Astrocyte of the hippocampus (primary cell): ENCODE measurements at regions not wholly inside any gene's neighbourhood (a gene's known extent, or its start where the extent isn't known, plus 50 kb on each side); places are given as distances from the start of the nearest gene placed in this dataset.

ENCODE experiments used
- DNase-seq: peaks from one replicate; pipeline ENCODE4 v3.0.0; 2011; ENCODE audit warnings: low read depth, low spot score

DNA sequence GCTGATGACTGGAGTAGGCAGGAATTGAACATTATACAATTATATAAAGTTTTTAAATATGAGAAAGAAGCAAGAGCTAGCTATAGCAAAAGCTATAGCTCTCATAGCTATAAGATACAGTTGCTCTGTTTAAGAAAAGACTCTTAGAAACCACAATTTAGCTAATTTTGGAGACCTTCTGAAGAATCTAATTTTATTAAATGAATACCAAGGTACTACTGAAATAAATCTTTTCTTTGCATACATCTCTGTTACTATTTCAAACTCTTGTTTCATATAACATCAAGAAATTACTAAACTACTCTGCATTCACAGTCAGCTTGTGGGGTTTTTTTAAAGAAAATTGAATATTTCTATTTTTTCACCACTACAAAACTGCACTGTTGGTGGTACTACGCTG is 568.7 kb upstream of the MARCKS start:
- no peak for DNase-seq

DNA sequence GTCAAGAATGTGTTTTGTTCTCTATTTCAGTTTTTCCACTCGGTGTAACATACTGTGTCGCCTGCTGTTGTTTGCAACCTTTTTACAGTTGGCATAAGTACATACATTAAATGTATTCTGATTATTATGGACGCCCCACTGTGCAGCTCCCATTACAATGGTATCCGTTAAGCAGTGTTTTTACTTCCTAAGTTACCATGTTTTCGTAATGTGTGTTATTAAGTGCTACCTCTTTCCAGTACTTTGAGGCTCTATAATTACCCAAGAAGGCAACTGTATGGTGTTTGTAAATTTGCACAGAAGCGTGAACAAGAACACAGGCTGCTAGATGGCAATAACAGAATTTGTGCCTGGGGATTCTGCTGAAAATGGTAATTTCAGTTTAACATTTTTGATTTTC is 568.0 kb upstream of the MARCKS start:
- no peak for DNase-seq

DNA sequence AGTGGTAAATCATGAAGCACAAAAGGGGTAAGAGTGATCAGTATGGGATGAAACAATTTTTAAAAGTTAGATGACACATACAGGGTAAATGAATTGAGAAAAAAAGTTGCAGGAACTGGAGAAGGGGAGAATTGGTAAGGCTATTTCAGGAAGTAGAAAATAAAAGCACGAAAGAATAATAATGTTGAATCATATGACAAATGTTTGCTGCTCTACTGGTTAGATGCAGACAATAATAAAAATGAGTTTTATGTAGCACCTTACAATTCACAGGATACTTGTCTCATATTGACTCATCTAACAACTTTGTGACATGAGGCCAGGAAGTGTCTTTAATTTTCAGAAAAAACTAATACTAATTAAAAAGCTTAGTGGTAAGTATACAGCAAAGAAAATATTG is 566.5 kb upstream of the MARCKS start:
- no peak for DNase-seq

DNA sequence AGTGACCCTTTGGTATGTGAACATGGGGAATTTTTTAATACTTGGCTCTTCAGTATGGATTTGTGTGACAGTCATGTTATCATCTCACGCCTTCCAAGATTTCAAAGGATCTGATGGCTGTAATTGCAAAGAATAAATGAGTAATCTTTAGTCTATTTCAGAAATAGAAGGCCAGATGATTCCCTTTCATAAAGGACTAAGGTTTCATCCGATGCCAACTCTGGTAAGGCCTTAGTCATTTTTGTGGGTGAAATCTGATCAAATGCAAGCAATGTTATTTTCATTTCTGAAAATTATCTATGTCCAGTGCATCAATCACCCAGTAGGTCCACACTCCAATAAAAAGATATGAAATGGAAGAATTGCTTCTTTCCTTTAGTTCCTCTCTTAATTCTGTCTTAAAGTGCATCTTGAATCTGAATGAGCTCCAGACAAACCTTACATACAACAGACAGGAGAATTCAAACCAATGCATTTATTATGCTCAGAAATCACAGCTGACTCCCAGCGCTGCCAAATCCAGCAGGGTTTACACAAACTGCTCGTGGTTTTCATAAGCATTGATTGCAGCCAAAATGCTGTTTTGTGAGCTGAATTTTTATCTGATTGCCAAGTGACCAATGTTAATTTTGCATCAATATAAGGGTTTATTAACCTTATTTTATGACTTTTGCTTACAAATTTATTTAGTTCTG is 565.2 kb upstream of the MARCKS start:
- peak; percentile 30 for DNase-seq

DNA sequence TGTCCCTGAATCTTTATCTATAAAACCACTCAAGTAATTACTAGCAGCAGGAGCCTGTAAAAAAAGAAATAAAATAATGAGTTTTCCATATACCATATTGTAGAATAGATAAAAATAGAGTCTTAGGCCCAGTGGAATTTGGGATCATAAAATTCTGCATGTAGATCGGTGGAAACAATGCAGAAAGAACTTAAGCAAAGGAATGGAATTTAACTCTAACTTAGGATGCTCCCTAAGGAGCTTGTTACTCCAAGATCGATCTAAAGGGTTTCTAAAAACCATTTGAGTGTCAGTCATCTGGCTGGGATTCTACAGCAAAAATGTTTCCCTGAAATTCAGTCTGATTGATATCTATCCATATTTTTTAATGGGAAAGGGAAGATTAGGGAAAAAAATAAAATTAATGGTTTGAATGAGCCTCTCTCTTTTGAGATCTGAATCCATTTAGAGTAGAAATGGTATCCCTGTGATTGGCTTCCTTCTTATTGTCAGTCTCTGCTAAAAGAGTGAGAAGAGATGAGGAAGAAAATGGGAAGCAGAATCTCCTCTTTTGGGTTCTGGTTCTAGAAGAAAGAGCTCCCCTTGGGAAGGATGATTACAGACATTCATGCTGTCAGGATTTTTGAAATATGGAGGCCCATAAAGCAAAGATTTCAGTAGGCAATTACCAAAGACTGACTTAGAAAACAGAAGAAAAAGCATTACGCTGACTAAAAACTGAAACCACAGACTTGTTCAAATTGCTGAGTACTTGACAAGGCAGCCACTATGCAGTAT is 564.3 kb upstream of the MARCKS start:
- DNase-seq, result peak; percentile 4

DNA sequence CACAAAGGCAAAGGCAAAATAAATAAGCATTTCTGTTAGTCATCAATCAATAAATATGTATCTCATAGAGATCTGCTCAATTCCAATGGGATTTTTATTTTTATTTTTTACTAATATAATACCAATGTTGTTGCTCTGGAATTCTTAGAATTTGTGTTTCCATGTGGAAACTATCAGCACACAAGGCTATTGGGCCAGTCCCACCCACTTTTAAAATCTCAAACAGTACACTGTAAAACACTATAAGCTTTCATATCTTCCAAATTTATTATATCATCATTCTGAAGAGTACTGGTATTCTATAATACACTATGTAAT is 563.8 kb upstream of the MARCKS start:
- no peak for DNase-seq

DNA sequence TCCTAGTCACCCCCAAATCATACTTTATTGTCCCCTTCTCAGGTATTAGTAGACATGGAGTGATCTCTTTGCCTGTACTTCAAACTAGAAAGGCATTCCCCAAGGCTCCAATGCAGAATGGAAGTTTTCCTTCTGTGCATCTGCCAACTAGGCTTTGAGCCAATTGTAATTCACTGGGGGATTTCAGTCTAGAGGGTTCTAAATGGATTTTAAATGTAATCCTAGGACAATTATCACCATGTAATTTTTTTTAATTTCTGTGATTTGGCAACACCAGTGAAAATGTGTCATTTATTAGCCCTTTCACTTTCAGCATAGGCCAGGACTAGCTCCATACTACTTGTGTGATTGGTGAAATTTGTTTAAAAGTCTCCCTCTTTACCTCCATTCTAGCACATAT is 557.6 kb upstream of the MARCKS start:
- no peak for DNase-seq

DNA sequence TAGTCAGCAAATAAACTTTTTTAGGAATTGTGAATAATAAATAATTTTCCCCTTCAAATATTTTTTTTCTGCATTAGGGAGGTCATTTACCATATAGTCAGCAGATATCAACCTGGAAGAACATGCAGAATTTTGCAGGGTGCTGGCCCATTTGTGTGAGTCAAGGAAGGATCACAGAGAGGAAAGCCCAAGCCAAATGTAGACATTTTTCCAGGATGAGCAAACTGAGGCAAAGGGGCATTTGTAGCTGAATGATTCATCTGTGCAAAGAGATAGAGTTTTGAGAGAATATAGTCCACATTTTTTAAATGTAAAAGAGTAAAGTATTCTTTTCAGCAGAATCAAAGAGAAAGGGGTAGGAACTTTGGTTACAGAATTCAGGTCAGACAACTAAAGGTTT is 555.5 kb upstream of the MARCKS start:
- DNase-seq, result no peak

DNA sequence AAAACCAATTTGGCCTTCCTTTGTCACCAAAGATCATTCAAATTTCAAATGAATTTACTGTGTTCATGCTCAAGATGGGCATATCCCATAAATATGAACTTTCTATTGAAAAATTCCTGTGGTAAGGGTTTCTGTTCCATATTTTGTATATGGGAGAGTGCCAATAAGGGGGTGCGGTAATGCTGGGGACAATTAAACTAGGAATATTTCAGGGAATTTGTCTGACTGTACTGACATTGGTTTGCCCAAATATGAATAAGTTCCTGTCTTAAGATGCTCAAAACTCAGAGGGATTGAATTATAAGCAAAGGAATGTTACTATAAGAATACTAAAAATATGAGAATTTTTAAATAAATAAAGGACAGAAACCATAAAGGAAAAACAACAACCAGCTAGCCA is 553.0 kb upstream of the MARCKS start:
- DNase-seq, result no peak

DNA sequence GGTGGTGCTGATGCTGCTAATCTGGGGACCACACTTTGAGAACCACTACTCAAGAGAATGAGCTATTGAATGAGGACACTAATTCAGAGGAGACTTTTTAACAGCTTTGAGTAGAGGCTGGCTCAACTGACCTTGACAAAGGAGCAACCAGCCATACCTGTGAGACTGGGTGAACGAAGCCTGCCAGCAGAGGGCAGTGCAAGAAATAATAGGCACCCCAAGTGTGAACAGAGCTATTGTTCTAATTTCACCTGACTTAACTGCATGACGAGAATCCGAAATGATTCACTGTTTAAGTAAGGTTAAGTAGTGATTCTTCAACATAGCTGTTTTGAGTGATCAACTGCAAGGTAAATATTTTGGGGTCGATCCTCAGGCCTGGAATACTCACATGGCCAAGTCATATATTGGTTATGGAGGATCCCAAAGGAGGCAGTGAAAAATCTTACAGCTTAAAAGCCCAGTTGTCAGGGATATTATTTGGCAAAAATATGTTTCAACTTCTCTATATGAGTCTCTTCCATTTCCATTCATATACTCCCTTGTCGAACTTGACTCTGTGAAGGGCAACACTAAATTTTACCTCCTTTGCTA is 550.5 kb upstream of the MARCKS start:
- DNase-seq, result peak; percentile 33

DNA sequence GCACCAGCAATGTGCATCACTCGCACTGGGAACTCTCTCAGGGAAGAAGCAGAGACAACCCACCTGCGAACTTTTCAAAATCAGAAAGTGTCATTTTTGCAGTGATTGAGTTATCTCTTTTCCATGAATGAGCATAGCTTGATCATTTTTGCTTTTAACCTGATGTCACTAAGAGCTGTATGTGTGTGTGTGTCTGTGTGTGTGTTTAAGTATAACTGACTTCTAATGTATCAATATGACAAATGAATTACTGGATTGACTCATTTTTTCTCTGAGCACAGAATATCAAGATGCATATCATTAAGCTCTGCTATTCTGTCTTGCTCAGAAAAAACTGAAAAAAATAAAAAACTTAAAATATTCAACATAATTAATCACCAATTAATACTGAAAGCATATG is 548.9 kb upstream of the MARCKS start:
- DNase-seq, result no peak

DNA sequence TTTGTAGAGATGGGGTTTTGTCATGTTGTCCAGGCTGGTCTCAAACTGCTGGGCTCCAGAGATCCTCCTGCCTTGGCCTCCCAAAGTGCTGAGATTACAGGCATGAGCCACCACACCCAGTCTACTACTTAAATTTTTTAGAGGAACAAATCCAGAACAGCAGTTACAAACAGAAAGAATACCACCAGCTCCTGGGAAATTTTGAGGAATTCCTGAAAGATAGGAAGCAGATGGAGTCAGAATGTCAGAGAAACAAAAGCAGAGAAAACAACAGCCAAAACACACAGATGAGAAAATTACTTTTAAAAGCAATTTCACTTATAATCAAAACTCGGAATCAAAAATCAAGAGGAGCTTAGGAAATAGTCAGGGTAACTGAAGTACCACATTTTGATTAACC is 543.3 kb upstream of the MARCKS start:
- no peak for DNase-seq

DNA sequence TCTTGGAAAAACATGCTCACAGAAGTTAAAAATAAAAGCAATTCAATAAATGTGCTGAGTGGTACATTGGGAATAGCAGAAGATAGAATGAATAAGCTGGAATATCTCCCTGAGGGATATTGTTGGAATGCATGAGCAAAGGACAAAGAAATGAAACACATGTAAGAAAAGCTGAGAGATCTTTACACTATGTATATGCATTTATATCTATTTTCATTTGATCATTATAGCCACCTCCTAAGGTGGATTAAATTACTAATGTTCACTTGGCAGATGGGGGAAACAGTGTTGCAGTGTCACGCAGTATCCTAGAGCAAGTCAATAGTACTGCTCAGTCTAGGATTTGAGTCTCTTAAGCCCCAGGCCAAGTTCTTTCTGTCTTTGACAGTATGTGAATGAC is 542.0 kb upstream of the MARCKS start:
- DNase-seq, result no peak

DNA sequence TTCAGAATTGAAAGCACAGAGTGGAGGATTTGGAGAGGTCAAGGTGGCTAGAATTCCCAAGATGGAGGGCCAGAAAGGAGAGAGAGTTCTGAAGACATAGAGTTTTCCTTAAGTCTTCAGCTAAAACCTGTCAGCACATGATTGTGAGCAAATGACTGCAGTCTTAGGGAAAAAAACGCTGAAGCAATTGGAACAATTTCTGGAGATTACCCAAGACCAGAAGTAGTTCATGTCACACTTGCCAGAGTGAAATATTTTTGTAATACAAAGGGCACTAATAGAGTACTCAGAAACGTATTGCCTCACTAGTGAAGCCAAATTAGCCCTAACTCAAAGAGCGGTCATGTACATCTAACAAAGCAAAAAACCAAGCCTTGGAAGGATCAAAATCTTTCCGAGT is 541.3 kb upstream of the MARCKS start:
- peak; percentile 16 for DNase-seq

DNA sequence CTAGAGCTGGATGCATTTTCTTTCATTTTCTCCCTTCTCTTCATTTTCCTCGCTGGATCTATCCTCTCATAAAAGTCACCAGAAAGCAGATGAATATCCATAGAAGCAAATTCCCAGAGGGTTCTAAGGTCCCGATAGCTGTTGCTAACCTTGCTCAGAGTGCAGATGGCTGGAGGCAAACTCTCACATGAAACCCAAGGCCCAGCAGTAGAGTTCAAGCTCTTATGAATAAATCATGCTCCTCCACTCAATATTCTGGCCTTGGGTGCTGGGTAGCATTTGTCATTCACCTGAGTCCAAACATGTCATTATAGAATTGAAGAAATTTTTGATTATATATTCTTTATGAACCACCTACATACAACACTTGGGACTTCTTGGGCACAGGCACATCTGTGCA is 539.7 kb upstream of the MARCKS start:
- no peak for DNase-seq

DNA sequence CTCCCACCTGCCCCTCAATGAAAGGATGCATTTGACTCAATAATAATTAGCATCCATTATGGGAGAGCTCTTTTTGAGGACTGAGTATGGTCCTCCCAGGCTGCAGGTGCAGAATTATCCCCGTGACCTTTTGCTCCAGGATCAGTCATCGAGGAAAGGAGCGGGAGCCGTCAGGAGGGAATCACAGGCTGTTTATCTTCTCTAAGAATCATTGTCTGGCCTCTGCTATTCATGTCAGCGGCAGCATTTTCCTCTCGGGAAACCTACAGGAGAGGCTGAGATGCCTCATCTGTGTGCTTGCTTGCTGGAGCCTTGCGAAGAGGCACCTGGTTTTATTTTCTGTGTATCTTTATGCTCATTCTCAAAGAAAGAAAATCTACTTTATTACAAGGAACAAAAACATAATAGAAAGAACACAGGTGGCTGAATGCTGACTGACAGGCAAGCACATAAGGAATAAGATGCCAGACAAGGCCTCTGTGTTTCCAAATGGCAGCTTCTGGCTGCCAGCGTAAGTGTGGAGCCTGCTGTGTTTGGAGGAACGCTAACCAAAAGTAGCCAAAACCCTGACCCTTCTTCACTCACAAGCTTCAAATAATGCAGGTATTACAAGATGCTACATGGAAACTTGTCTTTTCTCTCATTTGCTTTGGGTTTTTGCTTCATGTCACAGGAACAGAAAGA is 539.1 kb upstream of the MARCKS start:
- peak; percentile 23 for DNase-seq

DNA sequence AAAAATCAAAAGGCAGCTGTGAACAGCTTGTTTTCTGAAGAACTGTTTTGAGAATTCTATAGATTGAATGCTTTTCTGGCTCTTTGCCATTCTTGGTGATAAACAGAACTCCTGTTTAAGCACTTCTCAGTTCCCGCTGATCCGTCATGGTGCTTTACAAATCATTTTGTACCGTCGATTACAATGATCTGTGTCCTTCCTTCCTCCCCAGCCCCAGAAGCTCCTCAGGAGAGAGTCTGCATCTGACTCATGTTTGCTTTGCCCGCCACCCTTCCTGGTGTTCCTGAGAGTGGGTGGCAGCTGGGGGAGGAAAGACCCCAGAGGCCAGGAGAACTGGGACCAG is 538.6 kb upstream of the MARCKS start:
- no peak for DNase-seq

DNA sequence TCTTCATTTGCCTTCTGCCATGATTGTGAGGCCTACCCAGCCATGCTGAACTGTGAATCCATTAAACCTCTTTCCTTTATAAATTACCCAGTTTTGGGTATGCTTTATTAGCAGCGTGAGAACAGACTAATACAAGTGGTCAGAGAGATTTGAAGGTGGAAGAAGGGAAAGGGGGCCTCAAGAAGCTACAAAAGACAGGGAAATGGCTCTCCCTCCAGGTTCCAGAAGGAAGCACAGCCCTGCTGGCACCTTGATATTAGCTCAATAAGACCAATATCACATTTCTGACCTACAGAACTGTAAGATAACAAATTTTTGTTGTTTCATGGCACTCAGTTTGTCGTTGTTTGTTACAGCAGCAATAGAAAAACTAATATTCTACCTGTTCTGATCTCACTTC is 536.5 kb upstream of the MARCKS start:
- no peak for DNase-seq

DNA sequence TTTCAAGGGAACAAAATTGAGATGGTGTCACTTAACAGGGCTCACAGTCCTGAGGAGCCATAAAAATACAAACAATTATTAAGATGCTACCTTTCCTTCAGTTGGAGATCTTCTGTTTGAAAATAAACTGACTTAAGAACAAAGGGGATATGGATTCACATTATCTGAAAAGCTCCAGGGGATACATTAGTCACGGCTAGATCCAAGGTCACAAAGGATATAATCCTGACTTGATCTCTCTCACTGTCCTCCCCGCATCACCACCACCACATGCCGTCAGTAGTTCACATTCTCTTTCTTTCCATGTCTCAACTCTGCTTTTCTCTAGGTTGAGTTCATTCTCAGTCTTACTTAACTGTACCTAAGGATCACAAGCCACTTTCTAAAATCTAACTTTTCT is 530.4 kb upstream of the MARCKS start:
- no peak for DNase-seq

DNA sequence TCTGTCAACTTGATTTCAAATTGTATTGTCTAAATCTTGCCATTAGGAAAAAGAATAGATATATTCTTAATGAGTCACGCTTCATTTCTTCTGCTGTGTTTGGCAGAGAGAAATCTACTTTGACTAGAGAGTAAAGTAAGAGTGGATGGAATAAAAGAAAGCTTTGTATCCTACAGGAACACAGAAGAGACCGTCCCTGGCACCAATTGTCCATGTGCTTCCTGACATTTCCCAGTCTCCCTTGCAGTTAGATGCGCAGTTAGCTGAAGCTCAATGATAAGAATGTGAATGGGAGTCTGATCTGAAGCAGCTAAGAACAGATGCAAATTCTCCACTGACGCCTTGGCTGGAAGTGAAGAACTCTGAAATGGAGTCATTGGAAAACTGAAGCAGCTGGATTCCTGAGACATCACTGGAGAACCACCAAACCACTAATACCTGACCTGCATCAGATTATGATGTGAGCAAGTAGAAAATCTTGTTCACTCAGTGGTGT is 528.2 kb upstream of the MARCKS start:
- peak; percentile 87 for DNase-seq

DNA sequence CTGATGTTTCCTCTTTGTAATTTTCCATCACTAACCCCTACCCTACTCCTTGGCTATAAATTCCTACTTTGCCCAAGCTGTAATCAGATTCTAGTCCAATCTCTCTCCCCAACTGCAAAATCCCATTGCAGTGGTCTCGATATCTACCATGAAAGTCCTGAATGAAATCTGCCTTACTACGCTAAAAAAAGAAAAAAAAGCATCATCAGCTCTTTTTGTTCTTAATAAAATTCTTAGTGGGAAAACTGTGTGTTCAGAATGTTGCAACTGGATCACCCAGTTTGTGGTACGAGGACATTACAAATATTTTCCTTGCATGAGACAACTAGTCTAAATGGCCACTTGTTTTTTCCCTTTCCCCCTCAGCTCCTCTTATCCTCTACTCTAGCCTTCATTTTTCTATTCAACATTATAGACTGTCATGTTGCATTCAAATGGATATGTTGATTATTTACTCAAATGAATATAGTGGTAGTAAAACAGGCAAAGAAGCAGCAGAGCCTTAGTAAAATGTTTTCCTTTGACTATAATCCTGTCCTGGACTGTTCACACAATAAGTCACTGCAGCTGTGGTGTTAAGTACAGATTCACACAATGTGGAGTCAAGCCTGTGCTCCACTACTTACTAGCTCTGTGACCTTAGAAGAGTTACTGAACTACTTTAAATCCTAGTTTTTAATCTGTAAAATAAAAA is 527.1 kb upstream of the MARCKS start:
- DNase-seq, result no peak

DNA sequence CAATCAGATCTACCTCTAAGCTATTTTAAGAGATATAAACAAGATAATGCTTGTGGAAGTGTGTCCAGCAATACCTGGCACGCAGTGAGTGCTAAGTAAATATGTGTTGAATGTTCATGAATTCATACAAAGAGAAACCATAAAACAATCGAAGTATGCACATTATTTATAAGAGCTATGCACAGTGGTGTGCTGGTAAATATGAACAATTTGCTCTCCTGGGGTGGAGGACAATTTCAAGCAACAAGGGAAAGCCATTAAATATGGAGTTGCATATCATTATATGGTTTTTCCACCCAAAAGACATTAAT is 526.6 kb upstream of the MARCKS start:
- DNase-seq, result no peak
